D721Med (cell line): ENCODE measurements at regions not wholly inside any gene's neighbourhood (a gene's known extent, or its start where the extent isn't known, plus 50 kb on each side); places are given as distances from the start of the nearest gene placed in this dataset.

ENCODE experiments used
- DNase-seq: peaks from one replicate; pipeline ENCODE4 v3.0.0; 2011; ENCODE audit warnings: low spot score; ENCODE audit not compliant: insufficient read length
- FAIRE-seq: peaks from 2 replicates; lab custom pipeline; 2011; peaks lifted over from hg19 to GRCh38; lab: Jason Lieb, UNC
- CTCF ChIP-seq: IDR thresholded peaks from 2 replicates; pipeline ENCODE4 v1.5.1; 2012; ENCODE audit warnings: mild to moderate bottlenecking, control low read depth; ENCODE audit not compliant: insufficient read depth; ENCODE audit errors: missing control alignments

GRCh38 chr6:156509496-156509895 is 267.7 kb upstream of the ARID1B start:
- TF ChIP-seq CTCF = no peak
- FAIRE-seq = no peak
- no peak for DNase-seq

- FAIRE-seq = no peak
- TF ChIP-seq CTCF = no peak
- no peak for DNase-seq
Measured at GRCh38 chr6:156508923-156509322, 268.3 kb upstream of the ARID1B start.

GRCh38 chr6:156508126-156508525 is 269.1 kb upstream of the ARID1B start:
- no peak for TF ChIP-seq CTCF
- no peak for FAIRE-seq
- no peak for DNase-seq

GRCh38 chr6:156507656-156508055 is 269.5 kb upstream of the ARID1B start:
- DNase-seq (no peak), FAIRE-seq (no peak)
- no peak for TF ChIP-seq CTCF

GRCh38 chr6:156507106-156507505 is 270.1 kb upstream of the ARID1B start:
- no peak for FAIRE-seq

GRCh38 chr6:156502969-156503504 is 274.1 kb upstream of the ARID1B start:
- TF ChIP-seq CTCF = no peak
- DNase-seq (no peak), FAIRE-seq (no peak)

More at GRCh38 chr6:156507106-156507505, 270.1 kb upstream of the ARID1B start:
- DNase-seq = no peak
- no peak for TF ChIP-seq CTCF

- DNase-seq = no peak
- FAIRE-seq = no peak
- no peak for TF ChIP-seq CTCF
Measured at GRCh38 chr6:156497618-156498017, 279.6 kb upstream of the ARID1B start.
